Prostate gland (tissue), 2 donors: ENCODE measurements at regions not wholly inside any gene's neighbourhood (a gene's known extent, or its start where the extent isn't known, plus 50 kb on each side); places are given as distances from the start of the nearest gene placed in this dataset.

ENCODE experiments used
- DNase-seq: peaks from one replicate; pipeline ENCODE4 v3.0.0-alpha.2; 2019; ENCODE audit warnings: low spot score
- H3K27ac ChIP-seq, 2 donors: fragments of 200-600 bp; sonication (generic); 2 replicates each; pipeline ENCODE4 v1.5.1; 2017 to 2019
- H3K27me3 ChIP-seq: fragments of 200-600 bp; sonication (generic); replicated peaks from 2 replicates; pipeline ENCODE4 v1.5.1; 2019; ENCODE audit not compliant: insufficient read depth
- H3K36me3 ChIP-seq, 2 donors: fragments of 200-600 bp; sonication (generic); 1 replicate in 1 of 2; 2 replicates in 1 of 2; pipeline versions ENCODE4 v1.5.1 to v1.8.1; 2017 to 2019
- H3K4me1 ChIP-seq: fragments of 200-600 bp; sonication (generic); replicated peaks from 2 replicates; pipeline ENCODE4 v1.5.1; 2019
- H3K4me3 ChIP-seq, 2 donors: fragments of 200-600 bp; sonication (generic); 2 replicates each; pipeline ENCODE4 v1.5.1; 2017 to 2019
- H3K9me3 ChIP-seq: fragments of 200-600 bp; sonication (generic); 2 replicates; pipeline ENCODE4 v1.5.1; 2017
- POLR2A ChIP-seq: fragments of 450-650 bp; IDR thresholded peaks from one replicate; pipeline ENCODE4 v1.6.1; 2016; ENCODE audit warnings: antibody characterized with exemption, mild to moderate bottlenecking
- POLR2AphosphoS5 ChIP-seq: sonication (generic); formaldehyde crosslinking; IDR thresholded peaks from one replicate; pipeline ENCODE4 v1.6.1; 2017; ENCODE audit warnings: antibody characterized with exemption
- WGBS: methylation state at CpG from one replicate; pipeline ENCODE4 v1.1.5; 2018; 5-methylcytosine and 5-hydroxymethylcytosine counted together
- intact Hi-C: fragments of 100-400 bp; cut with DNase I; formaldehyde crosslinking; loops from one replicate; pipeline ENCODE4 v1.14.2; 2022
- TF ChIP-seq, protein P1 (sequence below), 4 experiments: fragments of 200-600 bp in 2 of 4; fragments of 450-650 bp in 2 of 4; sonication (generic) in 2 of 4; IDR thresholded peaks; 1 replicate in 3 of 4; 2 replicates in 1 of 4; pipeline ENCODE4 v1.5.1; 2016 to 2019; ENCODE audit warnings: antibody characterized with exemption in 4 of 4, mild to moderate bottlenecking in 2 of 4, moderate library complexity in 2 of 4

DNA sequence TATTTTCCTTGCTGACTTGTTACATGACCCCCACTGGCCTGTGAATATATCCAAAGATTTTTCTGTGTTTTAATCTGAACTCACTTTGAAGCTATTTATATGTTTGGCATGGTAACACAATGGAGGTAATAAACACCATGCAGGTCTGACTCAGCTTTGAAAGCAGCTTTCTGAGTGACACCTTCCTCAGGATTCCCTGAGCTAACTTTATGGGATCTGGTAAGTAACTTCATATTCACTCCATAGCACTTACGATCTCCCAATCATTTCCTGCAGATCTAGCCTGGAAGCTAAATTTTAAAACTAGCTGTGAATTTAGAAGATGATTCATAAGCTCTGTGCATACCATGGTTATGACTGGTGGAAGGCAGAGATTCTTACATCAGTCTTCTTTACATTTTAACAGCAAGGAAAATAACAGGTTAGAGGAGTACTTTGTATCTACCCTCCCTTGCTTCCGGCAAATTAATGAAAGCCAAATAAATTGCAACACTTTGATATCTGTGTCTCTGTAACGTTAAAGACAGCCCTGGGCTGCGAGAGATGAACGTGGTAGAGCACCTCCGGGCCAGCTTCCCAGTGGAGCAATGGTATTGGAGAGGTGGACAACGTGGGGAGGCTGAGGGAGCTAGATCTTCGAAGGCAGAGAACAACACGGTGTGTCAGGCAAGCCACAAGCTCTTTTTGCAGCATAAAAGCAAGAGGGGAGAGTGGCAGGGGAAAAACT lies 170.2 kb upstream of the KLF14 start:
- 11% methylated on average over 9 of the region's 9 CpGs for WGBS
- Histone ChIP-seq H3K36me3 (no peaks in the 10 kb centered on the region), H3K27me3 (no peaks in the 10 kb centered on the region), H3K9me3 (no peaks in the 10 kb centered on the region), H3K27ac (peak overlapping the region; percentile 53 to 61), H3K4me1 (peaks cover 17% of the 10 kb centered on the region), H3K4me3 (no peak overlapping the region)
- no peak for DNase-seq
- intact Hi-C loops, result no loop called here
- TF ChIP-seq POLR2AphosphoS5 (peak; percentile 57), POLR2A (no peak)

DNA sequence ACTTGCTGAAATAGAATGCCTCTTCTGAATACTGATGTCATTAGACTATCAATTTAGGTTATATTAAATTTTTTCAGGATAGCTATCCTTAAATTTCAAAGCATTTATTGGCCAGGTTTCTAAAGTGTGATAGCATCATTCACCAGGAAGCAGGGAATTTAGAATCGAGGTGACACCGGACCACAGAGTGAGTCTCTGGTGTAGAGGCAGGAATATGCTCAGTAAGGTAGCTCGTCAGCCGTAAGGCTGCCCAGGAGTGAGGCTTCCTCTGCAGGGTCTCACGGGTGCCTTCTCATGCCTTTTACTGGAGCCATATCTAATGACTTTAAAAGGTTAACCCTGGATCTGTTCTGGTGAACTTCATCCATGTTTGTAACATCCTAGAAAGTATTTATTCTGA lies 170.8 kb upstream of the KLF14 start:
- DNase-seq, result no peak
- H3K27ac ChIP-seq, result peak overlapping the region; percentile 53 to 61
- H3K27me3 ChIP-seq, result no peaks in the 10 kb centered on the region
- intact Hi-C loops, result no loop called here
- no peaks in the 10 kb centered on the region for H3K9me3 ChIP-seq
- TF ChIP-seq, protein P1, sequence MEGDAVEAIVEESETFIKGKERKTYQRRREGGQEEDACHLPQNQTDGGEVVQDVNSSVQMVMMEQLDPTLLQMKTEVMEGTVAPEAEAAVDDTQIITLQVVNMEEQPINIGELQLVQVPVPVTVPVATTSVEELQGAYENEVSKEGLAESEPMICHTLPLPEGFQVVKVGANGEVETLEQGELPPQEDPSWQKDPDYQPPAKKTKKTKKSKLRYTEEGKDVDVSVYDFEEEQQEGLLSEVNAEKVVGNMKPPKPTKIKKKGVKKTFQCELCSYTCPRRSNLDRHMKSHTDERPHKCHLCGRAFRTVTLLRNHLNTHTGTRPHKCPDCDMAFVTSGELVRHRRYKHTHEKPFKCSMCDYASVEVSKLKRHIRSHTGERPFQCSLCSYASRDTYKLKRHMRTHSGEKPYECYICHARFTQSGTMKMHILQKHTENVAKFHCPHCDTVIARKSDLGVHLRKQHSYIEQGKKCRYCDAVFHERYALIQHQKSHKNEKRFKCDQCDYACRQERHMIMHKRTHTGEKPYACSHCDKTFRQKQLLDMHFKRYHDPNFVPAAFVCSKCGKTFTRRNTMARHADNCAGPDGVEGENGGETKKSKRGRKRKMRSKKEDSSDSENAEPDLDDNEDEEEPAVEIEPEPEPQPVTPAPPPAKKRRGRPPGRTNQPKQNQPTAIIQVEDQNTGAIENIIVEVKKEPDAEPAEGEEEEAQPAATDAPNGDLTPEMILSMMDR (IDR thresholded peaks at IDR 0.05), result no peak
- TF ChIP-seq POLR2A (no peak), POLR2AphosphoS5 (no peak)
- no peak overlapping the region for H3K4me3 ChIP-seq
- no peaks in the 10 kb centered on the region for H3K36me3 ChIP-seq
- WGBS, result 64% methylated on average over 5 of the region's 5 CpGs
- peaks cover 15% of the 10 kb centered on the region for H3K4me1 ChIP-seq

DNA sequence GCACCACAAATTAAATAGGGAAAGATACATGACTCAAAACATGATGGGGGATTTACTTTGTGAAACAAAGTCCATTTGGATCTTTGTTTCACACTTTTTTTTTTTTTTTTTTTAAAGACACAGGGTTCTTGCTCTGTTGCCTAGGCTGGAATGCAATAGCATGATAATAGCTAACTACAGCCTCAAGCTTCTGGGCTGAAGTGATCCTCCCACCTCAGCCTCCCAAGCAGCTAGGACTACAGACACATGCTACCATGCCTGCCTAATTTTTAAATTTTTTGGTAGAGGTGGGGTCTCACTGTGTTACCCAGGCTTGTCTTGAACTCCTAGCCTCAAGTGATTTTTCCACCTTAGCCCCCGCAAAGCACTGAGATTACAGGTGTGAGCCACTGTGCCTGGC lies 172.6 kb upstream of the KLF14 start:
- TF ChIP-seq POLR2AphosphoS5 (no peak), POLR2A (no peak)
- TF ChIP-seq, protein P1 (IDR thresholded peaks at IDR 0.05), result no peak
- no peak for DNase-seq
- Histone ChIP-seq H3K27me3 (no peaks in the 10 kb centered on the region), H3K36me3 (no peaks in the 10 kb centered on the region), H3K4me3 (no peak overlapping the region), H3K27ac (no peak overlapping the region), H3K4me1 (no peaks in the 10 kb centered on the region), H3K9me3 (no peaks in the 10 kb centered on the region)
- intact Hi-C loops, result no loop called here
- WGBS, result 97% methylated on average over 1 of the region's 1 CpG

DNA sequence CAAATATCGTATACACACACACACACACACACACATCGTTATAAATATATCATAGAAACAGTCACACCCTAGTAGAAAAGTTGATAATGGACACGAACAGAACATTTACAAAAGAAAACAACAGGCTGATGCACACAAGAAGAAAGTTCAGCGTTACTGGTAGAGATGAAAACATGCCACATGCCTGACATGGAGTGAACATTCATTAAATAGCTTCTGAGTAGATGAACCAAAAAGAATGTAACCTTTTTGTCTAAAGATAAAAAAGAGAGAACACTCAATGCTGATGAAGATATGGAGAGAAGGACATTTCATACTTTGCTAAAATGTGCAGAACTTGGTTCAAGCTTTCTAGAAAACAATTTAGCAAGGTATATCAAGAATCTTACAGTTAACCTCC lies 173.4 kb upstream of the KLF14 start:
- no peaks in the 10 kb centered on the region for H3K4me1 ChIP-seq
- H3K36me3 ChIP-seq, result no peaks in the 10 kb centered on the region
- TF ChIP-seq POLR2A (no peak), POLR2AphosphoS5 (no peak)
- TF ChIP-seq, protein P1 (IDR thresholded peaks at IDR 0.05), result no peak
- no peak overlapping the region for H3K27ac ChIP-seq
- H3K27me3 ChIP-seq, result no peaks in the 10 kb centered on the region
- 96% methylated on average over 4 of the region's 4 CpGs for WGBS
- no peak for DNase-seq
- intact Hi-C loops, result no loop called here
- no peaks in the 10 kb centered on the region for H3K9me3 ChIP-seq
- H3K4me3 ChIP-seq, result no peak overlapping the region

DNA sequence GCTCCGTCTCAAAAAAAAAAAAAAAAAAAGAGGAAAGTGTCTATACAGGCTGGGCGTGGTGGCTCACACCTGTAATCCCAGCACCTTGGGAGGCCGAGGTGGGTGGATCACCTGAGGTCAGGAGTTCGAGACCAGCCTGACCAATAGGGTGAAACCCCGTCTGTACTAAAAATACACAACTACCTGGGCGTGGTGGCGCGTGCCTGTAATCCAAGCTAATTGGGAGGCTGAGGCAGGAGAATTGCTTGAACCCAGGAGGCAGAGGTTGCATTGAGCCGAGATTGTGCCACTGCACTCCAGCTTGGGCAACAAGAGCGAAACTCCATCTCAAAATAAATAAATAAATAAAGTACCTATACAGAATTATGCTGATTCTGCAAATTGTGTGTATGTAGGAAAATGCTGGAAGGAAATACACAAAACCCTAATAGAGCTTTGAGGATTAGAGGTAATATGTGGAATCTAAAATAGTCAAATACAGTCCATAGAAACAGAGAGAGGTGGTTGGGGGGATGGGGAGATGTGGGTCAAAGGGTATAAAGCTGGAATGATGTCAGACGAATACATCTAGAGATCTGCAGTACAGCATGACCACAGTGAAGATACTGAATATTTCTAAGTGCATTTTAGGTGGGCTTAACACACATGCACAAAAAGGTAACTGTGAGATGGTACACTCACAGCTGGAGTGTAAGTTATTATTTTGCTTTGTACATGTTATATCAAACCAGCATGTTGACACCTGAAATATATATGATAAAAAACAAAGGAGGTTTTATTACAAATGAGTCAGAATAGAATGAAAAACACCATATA lies 174.5 kb upstream of the KLF14 start:
- no peak overlapping the region for H3K27ac ChIP-seq
- no peaks in the 10 kb centered on the region for H3K27me3 ChIP-seq
- no peak overlapping the region for H3K4me3 ChIP-seq
- intact Hi-C loops, result no loop called here
- 95% methylated on average over 11 of the region's 11 CpGs for WGBS
- H3K9me3 ChIP-seq, result no peaks in the 10 kb centered on the region
- H3K4me1 ChIP-seq, result no peaks in the 10 kb centered on the region
- no peaks in the 10 kb centered on the region for H3K36me3 ChIP-seq
- TF ChIP-seq, protein P1 (IDR thresholded peaks at IDR 0.05), result no peak
- TF ChIP-seq POLR2A (no peak), POLR2AphosphoS5 (no peak)
- no peak for DNase-seq
